Ascending aorta (tissue), 2 donors: ENCODE measurements at regions not wholly inside any gene's neighbourhood (a gene's known extent, or its start where the extent isn't known, plus 50 kb on each side); places are given as distances from the start of the nearest gene placed in this dataset.

Experiments
- DNase-seq, 2 donors: peaks; one replicate each; pipeline ENCODE4 v3.0.0-alpha.2; 2019; ENCODE audit warnings: low spot score in 2 of 2
- H3K27ac ChIP-seq, 2 donors: fragments of 200-600 bp; sonication (generic); one replicate each; pipeline ENCODE4 v1.5.1; 2016 to 2017; ENCODE audit warnings: mild to moderate bottlenecking in 1 of 2
- H3K27me3 ChIP-seq: fragments of 200-600 bp; sonication (generic); one replicate; pipeline ENCODE4 v1.5.1; 2017
- H3K36me3 ChIP-seq, 2 donors: fragments of 200-600 bp; sonication (generic); one replicate each; pipeline ENCODE4 v1.5.1; 2016
- H3K4me1 ChIP-seq, 2 donors: fragments of 200-600 bp; sonication (generic); one replicate each; pipeline ENCODE4 v1.5.1; 2016 to 2017; ENCODE audit warnings: mild to moderate bottlenecking in 1 of 2
- H3K4me3 ChIP-seq, 2 donors: fragments of 200-600 bp; sonication (generic); one replicate each; pipeline ENCODE4 v1.5.1; 2016 to 2017; ENCODE audit warnings: mild to moderate bottlenecking in 1 of 2
- H3K9me3 ChIP-seq, 2 donors: fragments of 200-600 bp; sonication (generic); one replicate each; pipeline ENCODE4 v1.5.1; 2016
- CTCF ChIP-seq, 3 experiments: fragments of 200-600 bp in 2 of 3; fragments of 450-650 bp in 1 of 3; sonication (generic) in 2 of 3; IDR thresholded peaks; one replicate each; pipeline ENCODE4 v1.5.1; 2016 to 2019; ENCODE audit warnings: antibody characterized with exemption in 3 of 3, mild to moderate bottlenecking in 1 of 3, moderate library complexity in 1 of 3
- intact Hi-C: fragments of 100-400 bp; cut with DNase I; formaldehyde crosslinking; loops from one replicate; pipeline ENCODE4 v1.15.1; 2023

- no peak for TF ChIP-seq CTCF (IDR thresholded peaks at IDR 0.05)
- peaks cover 0 to 4% of the 10 kb centered on the region in 2 donors for H3K4me1 ChIP-seq
- H3K9me3 ChIP-seq: no peaks in the 10 kb centered on the region
- no peaks in the 10 kb centered on the region for H3K27me3 ChIP-seq
- DNase-seq: no peak
- no peak overlapping the region for H3K4me3 ChIP-seq
- no peaks in the 10 kb centered on the region for H3K36me3 ChIP-seq
- intact Hi-C loops: no loop called here
- no peak overlapping the region for H3K27ac ChIP-seq
These were observed 105.4 kb upstream of the ESR1 start for GRCh38 chr6:151701911-151702562.

DNA sequence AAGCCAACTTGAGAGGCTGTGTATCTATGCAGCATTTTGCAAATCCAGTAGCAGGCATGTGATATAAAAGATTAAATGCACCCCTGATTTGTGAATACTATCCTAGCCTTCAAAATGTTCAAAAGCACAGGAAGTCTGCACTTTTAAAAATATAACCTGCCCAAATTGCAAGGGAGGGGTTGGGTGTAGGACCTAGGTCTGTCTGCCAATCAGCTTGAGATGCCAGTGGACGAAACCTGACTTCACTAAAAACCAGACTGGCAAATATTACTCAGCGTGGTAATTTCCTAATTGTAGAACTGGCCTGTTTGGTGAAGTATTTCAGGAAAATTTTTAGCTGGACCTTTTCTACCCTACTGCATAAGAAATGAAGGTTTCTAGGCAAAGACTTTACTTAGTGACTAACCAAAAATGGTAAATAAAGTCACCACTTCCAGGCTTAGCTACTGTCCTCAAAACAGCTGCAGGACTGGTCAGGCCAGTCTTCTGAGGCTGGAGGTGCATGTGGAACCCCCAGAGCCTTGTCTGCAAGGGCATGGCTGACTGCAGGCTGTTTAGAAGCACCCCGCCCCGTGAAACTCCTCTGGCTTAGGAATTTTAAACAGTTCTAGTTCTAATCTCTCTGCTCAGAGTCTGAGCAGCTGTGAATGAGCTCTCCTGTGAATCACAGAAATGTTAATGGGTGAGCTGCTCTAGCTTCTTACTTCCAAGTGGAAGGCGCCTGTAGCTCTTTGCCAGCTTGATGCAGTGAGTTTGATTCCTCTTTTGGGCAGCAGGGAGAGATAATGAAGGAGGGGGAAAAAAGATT lies 104.4 kb upstream of the ESR1 start:
- H3K4me1 ChIP-seq: peaks cover 0 to 4% of the 10 kb centered on the region in 2 donors
- H3K36me3 ChIP-seq: no peaks in the 10 kb centered on the region
- DNase-seq: no peak
- H3K27ac ChIP-seq: peak overlapping the region; percentile 0 to 38
- no peak overlapping the region for H3K4me3 ChIP-seq
- H3K27me3 ChIP-seq: no peaks in the 10 kb centered on the region
- intact Hi-C loops: no loop called here
- no peak for TF ChIP-seq CTCF (IDR thresholded peaks at IDR 0.05)
- H3K9me3 ChIP-seq: no peaks in the 10 kb centered on the region

DNA sequence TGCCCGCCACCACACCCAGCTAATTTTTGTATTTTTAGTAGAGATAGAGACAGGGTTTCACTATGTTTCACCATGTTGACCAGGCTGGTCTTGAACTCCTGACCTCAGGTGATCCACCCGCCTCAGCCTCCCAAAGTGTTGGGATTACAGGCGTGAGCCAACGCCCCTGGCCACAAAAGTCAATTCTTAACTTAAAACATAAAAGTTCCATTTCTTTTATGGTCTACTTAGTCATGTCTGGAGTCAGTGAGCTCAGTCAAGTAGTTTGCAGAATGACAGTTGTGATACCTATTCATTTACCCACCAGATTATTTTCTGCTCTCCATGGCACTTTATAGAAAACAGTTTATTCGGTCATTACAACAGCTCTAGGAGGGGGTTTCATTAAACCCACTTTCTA lies 103.1 kb upstream of the ESR1 start:
- Histone ChIP-seq H3K27ac (peak overlapping the region in 1 of 2 donors; percentile 7), H3K9me3 (no peaks in the 10 kb centered on the region), H3K36me3 (no peaks in the 10 kb centered on the region), H3K4me3 (no peak overlapping the region), H3K27me3 (no peaks in the 10 kb centered on the region), H3K4me1 (peaks cover 0 to 4% of the 10 kb centered on the region in 2 donors)
- no peak for TF ChIP-seq CTCF (IDR thresholded peaks at IDR 0.05)
- intact Hi-C loops: no loop called here
- no peak for DNase-seq

GRCh38 chr6:151705993-151706733 lies 101.3 kb upstream of the ESR1 start:
- no peak for DNase-seq
- intact Hi-C loops: no loop called here
- H3K36me3 ChIP-seq: no peaks in the 10 kb centered on the region
- H3K27ac ChIP-seq: no peak overlapping the region
- H3K27me3 ChIP-seq: no peaks in the 10 kb centered on the region
- no peaks in the 10 kb centered on the region for H3K9me3 ChIP-seq
- H3K4me3 ChIP-seq: no peak overlapping the region
- no peak for TF ChIP-seq CTCF (IDR thresholded peaks at IDR 0.05)
- peaks cover 0 to 4% of the 10 kb centered on the region in 2 donors for H3K4me1 ChIP-seq

- TF ChIP-seq CTCF (IDR thresholded peaks at IDR 0.05): no peak
- H3K27ac ChIP-seq: no peak overlapping the region
- no peaks in the 10 kb centered on the region for H3K4me1 ChIP-seq
- intact Hi-C loops: no loop called here
- H3K4me3 ChIP-seq: no peak overlapping the region
- no peaks in the 10 kb centered on the region for H3K27me3 ChIP-seq
- H3K36me3 ChIP-seq: no peaks in the 10 kb centered on the region
- no peak for DNase-seq
- no peaks in the 10 kb centered on the region for H3K9me3 ChIP-seq
These were observed 98.2 kb upstream of the ESR1 start for GRCh38 chr6:151709329-151709728.
